RWPE1 (cell line): ENCODE measurements at regions not wholly inside any gene's neighbourhood (a gene's known extent, or its start where the extent isn't known, plus 50 kb on each side); places are given as distances from the start of the nearest gene placed in this dataset.

ENCODE experiments used
- CTCF ChIA-PET: fragments of 350-600 bp; sonication (Branson Sonifier 250); formaldehyde crosslinking; extraction: SDS; loops from one replicate; lab custom pipeline; 2021; lab: Yijun Ruan, JAX
- POLR2A ChIA-PET: fragments of 400-600 bp; formaldehyde crosslinking; extraction: SDS; loops from one replicate; lab custom pipeline; 2020; ENCODE audit warnings: antibody characterized with exemption; ENCODE audit not compliant: low non-redundant PET; lab: Yijun Ruan, JAX
- DNase-seq: peaks from one replicate; pipeline ENCODE4 v3.0.0; 2012; ENCODE audit warnings: low spot score
- H3K27ac ChIP-seq: fragments of 450-650 bp; 2 replicates; pipeline ENCODE4 v1.5.1; 2017
- CTCF ChIP-seq: fragments of 450-650 bp; conservative IDR thresholded peaks from 2 replicates; pipeline ENCODE4 v1.5.1; 2017; ENCODE audit warnings: low read depth, mild to moderate bottlenecking

- DNase-seq, result no peak
- H3K27ac ChIP-seq, result no peak overlapping the region
- ChIA-PET CTCF (interaction anchor here (0.6 kb wide), 1 partner anchor 8 kb away, joined by 3 read pairs; no protein-coding TSS in a partner anchor), POLR2A (no interaction called here)
- no peak for TF ChIP-seq CTCF
Measured at GRCh38 chr2:156700681-156701080, 264.5 kb downstream of the GPD2 start.

GRCh38 chr2:156702541-156702940 lies 266.4 kb downstream of the GPD2 start:
- CTCF ChIA-PET, result interaction anchor here (0.6 kb wide), 1 partner anchor 341 kb away, joined by 3 read pairs; no protein-coding TSS in a partner anchor
- no peak for DNase-seq
- POLR2A ChIA-PET, result no interaction called here

GRCh38 chr2:156703642-156704041 lies 267.5 kb downstream of the GPD2 start:
- ChIA-PET POLR2A (no interaction called here), CTCF (no interaction called here)
- no peak overlapping the region for H3K27ac ChIP-seq
- no peak for DNase-seq
- TF ChIP-seq CTCF, result no peak

More at GRCh38 chr2:156702541-156702940, 266.4 kb downstream of the GPD2 start:
- no peak for TF ChIP-seq CTCF
- no peak overlapping the region for H3K27ac ChIP-seq

DNA sequence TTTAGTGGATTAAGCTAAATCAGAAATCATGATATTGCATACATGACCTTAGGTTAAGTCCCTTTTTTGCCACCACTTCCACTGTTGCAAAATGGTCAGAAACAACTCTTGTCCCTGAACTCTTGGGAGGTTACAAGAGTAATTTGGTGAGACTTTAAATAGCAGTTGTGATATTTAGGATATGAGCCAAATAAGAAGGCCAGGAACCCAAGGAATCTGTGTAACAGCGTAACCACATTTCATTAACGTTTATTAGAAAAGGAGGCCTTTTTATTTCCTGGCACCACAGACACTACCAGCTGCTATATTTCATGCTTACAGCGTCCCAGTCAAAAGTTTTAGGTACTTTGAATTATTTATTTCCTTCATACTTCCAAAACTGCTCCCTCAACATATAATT lies 268.0 kb downstream of the GPD2 start:
- no peak overlapping the region for H3K27ac ChIP-seq
- TF ChIP-seq CTCF, result no peak
- CTCF ChIA-PET, result no interaction called here
- DNase-seq, result no peak
- POLR2A ChIA-PET, result no interaction called here

GRCh38 chr2:156704617-156705016 lies 268.4 kb downstream of the GPD2 start:
- POLR2A ChIA-PET, result no interaction called here
- no peak for TF ChIP-seq CTCF

DNA sequence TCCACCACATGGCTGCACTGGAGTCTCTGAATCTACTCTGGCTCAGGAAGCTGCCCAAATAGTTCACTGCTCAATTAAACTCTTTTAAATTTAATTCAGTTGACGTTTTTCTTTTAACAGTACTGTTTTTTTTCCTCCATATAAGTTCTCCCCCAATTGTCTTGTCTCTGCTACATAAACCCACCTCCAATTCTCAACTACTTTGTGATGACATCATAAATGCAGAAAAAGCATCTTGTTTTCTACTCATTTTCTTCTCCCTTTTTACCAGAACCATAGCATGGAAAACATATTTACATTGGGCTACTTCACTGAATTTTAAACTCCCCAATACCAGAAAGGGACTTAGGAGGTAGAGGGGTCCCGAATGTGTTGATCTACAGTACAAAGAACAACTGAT lies 270.4 kb downstream of the GPD2 start:
- DNase-seq, result no peak
- H3K27ac ChIP-seq, result no peak overlapping the region
- CTCF ChIA-PET, result no interaction called here
- TF ChIP-seq CTCF, result no peak
- POLR2A ChIA-PET, result no interaction called here

More at GRCh38 chr2:156704617-156705016, 268.4 kb downstream of the GPD2 start:
- DNase-seq, result no peak
- CTCF ChIA-PET, result no interaction called here
- no peak overlapping the region for H3K27ac ChIP-seq
